H1 (cell line): ENCODE measurements at regions not wholly inside any gene's neighbourhood (a gene's known extent, or its start where the extent isn't known, plus 50 kb on each side); places are given as distances from the start of the nearest gene placed in this dataset.

Source experiments
- ASH2L ChIP-seq: fragments of 200-600, 300-600 bp; sonication (generic); IDR thresholded peaks from one replicate; pipeline ENCODE4 v1.7.1; 2017; ENCODE audit warnings: low read length
- CBX8 ChIP-seq: fragments of 300-800, 300-1000 bp; sonication (generic); IDR thresholded peaks from 2 replicates; pipeline ENCODE4 v1.7.1; 2016; ENCODE audit warnings: low read depth, low read length, borderline replicate concordance
- CHD2 ChIP-seq: IDR thresholded peaks from 2 replicates; pipeline ENCODE4 v1.6.1; 2012; ENCODE audit warnings: low read length, improper control_type of control experiment
- CREB1 ChIP-seq: IDR thresholded peaks from 2 replicates; pipeline ENCODE4 v1.6.1; 2012; ENCODE audit warnings: inconsistent platforms
- CTBP2 ChIP-seq: IDR thresholded peaks from 2 replicates; pipeline ENCODE4 v1.7.0; 2011; ENCODE audit warnings: borderline replicate concordance, mild to moderate bottlenecking, moderate library complexity, mixed read lengths, low read length; ENCODE audit not compliant: insufficient read depth, insufficient read length
- E2F6 ChIP-seq: IDR thresholded peaks from 2 replicates; pipeline ENCODE4 v1.6.1; 2012; ENCODE audit warnings: inconsistent platforms
- EZH2 ChIP-seq: fragments of 200-600 bp; sonication (generic); IDR thresholded peaks from 2 replicates; pipeline ENCODE4 v1.7.1; 2012; ENCODE audit warnings: low read depth, mild to moderate bottlenecking, moderate library complexity, low read length, inconsistent platforms; ENCODE audit not compliant: severe bottlenecking
- FOSL1 ChIP-seq: IDR thresholded peaks from 2 replicates; pipeline ENCODE4 v1.6.1; 2011; ENCODE audit warnings: mild to moderate bottlenecking, low read depth, low read length, moderate library complexity; ENCODE audit not compliant: insufficient read depth
- GABPA ChIP-seq: IDR thresholded peaks from 2 replicates; pipeline ENCODE4 v1.6.1; 2011; ENCODE audit warnings: mild to moderate bottlenecking, low read length, moderate library complexity, borderline replicate concordance; ENCODE audit not compliant: insufficient read depth
- HDAC2 ChIP-seq, 2 experiments: fragments of 300-600 bp in 1 of 2; sonication (generic) in 1 of 2; IDR thresholded peaks; 2 replicates each; pipeline ENCODE4 v1.6.1; 2011 to 2012; ENCODE audit warnings: low read depth in 2 of 2, low read length in 2 of 2, mild to moderate bottlenecking in 2 of 2, moderate library complexity in 2 of 2, borderline replicate concordance in 1 of 2, inconsistent platforms in 1 of 2
- JUN ChIP-seq: IDR thresholded peaks from 2 replicates; pipeline ENCODE4 v1.6.1; 2011; ENCODE audit warnings: low read depth, mild to moderate bottlenecking, improper control_type of control experiment, low read length
- KDM1A ChIP-seq: fragments of 200-600, 300-600 bp; sonication (generic); IDR thresholded peaks from 2 replicates; pipeline ENCODE4 v1.7.1; 2016; ENCODE audit warnings: mild to moderate bottlenecking, low read length, borderline replicate concordance
- KDM5A ChIP-seq: fragments of 200-600 bp; IDR thresholded peaks from 2 replicates; pipeline ENCODE4 v1.7.1; 2012; ENCODE audit warnings: mild to moderate bottlenecking, low read length, inconsistent platforms, mixed read lengths
- MAFK ChIP-seq: IDR thresholded peaks from 2 replicates; pipeline ENCODE4 v1.6.1; 2012; ENCODE audit warnings: low read depth, mild to moderate bottlenecking, improper control_type of control experiment, low read length
- NANOG ChIP-seq: IDR thresholded peaks from 2 replicates; pipeline ENCODE4 v1.6.1; 2011; ENCODE audit warnings: low read length, low read depth, mild to moderate bottlenecking, inconsistent platforms; ENCODE audit not compliant: insufficient read depth, poor library complexity, severe bottlenecking
- POLR2A ChIP-seq, 2 experiments: IDR thresholded peaks; 1 replicate in 1 of 2; 2 replicates in 1 of 2; pipeline ENCODE4 v1.6.1; 2011; ENCODE audit warnings: low read depth in 2 of 2, low read length in 2 of 2, mild to moderate bottlenecking in 2 of 2; ENCODE audit errors: control extremely low read depth in 1 of 2
- POLR2AphosphoS5 ChIP-seq: IDR thresholded peaks from 2 replicates; pipeline ENCODE4 v1.6.1; 2011; ENCODE audit warnings: low read depth, low read length
- POU5F1 ChIP-seq: IDR thresholded peaks from 2 replicates; pipeline ENCODE4 v1.6.1; 2011; ENCODE audit warnings: low read depth, mild to moderate bottlenecking, low read length, moderate library complexity
- RAD21 ChIP-seq, 2 experiments: IDR thresholded peaks in 1 of 2; conservative IDR thresholded peaks in 1 of 2; 2 replicates each; pipeline ENCODE4 v1.6.1; 2011; ENCODE audit warnings: low read depth in 2 of 2, low read length in 2 of 2, improper control_type of control experiment in 1 of 2, inconsistent platforms in 1 of 2, mild to moderate bottlenecking in 1 of 2, moderate library complexity in 1 of 2
- RBBP5 ChIP-seq: IDR thresholded peaks from 2 replicates; pipeline ENCODE4 v1.7.1; 2012; ENCODE audit warnings: low read depth, mild to moderate bottlenecking, inconsistent platforms, low read length, moderate library complexity, borderline replicate concordance
- RXRA ChIP-seq: IDR thresholded peaks from 2 replicates; pipeline ENCODE4 v1.6.1; 2011; ENCODE audit warnings: low read depth, mild to moderate bottlenecking, low read length, moderate library complexity; ENCODE audit not compliant: insufficient read depth
- SP1 ChIP-seq: IDR thresholded peaks from 2 replicates; pipeline ENCODE4 v1.6.1; 2011; ENCODE audit warnings: low read depth, low read length
- SP2 ChIP-seq: IDR thresholded peaks from 2 replicates; pipeline ENCODE4 v1.6.1; 2012; ENCODE audit warnings: mild to moderate bottlenecking, low read length, inconsistent platforms
- TAF1 ChIP-seq: IDR thresholded peaks from 2 replicates; pipeline ENCODE4 v1.6.1; 2011; ENCODE audit warnings: mild to moderate bottlenecking, low read depth, low read length

GRCh38 chr12:97235102-97235501 lies 227.5 kb upstream of the RMST start (continued):
- TF ChIP-seq RAD21 (IDR thresholded peaks at IDR 0.05 in 1 of 2, conservative IDR thresholded peaks at IDR 0.05 in 1 of 2; ENCODE audit: low read depth in 2 of 2, low read length in 2 of 2) (peak in 1 of 2 experiments; percentile 14; a peak in 1 of 4 replicates), GABPA (no peak), CHD2 (no peak), POLR2A (IDR thresholded peaks at IDR 0.05; ENCODE audit: control extremely low read depth in 1 of 2, low read depth in 2 of 2, low read length in 2 of 2) (no peak), KDM5A (no peak), CBX8 (no peak), FOSL1 (no peak), TAF1 (no peak), RXRA (no peak), HDAC2 (IDR thresholded peaks at IDR 0.05; ENCODE audit: borderline replicate concordance in 1 of 2, low read depth in 2 of 2, low read length in 2 of 2) (no peak), SP1 (peak; percentile 24; the same call in 1 of the 2 replicates), JUN (no peak), RBBP5 (no peak), MAFK (peak; percentile 73; the same call in 1 of the 2 replicates), ASH2L (peak; percentile 23), EZH2 (no peak), CTBP2 (no peak), KDM1A (no peak), E2F6 (no peak), NANOG (no peak), CREB1 (no peak), POLR2AphosphoS5 (peak; percentile 56; the same call in 1 of the 2 replicates), POU5F1 (no peak), SP2 (no peak)
